Neural cell (in vitro differentiated cells): ENCODE measurements at regions not wholly inside any gene's neighbourhood (a gene's known extent, or its start where the extent isn't known, plus 50 kb on each side); places are given as distances from the start of the nearest gene placed in this dataset.

Source experiments
- H2AFZ ChIP-seq: fragments of 200-600, 300-800 bp; sonication (generic), shearing (Covaris generic); 2 replicates; pipeline ENCODE4 v1.6.0; 2014; ENCODE audit warnings: low read depth, mild to moderate bottlenecking, antibody characterized with exemption, low read length, moderate library complexity
- H3F3A ChIP-seq: fragments of 200-600 bp; shearing (Covaris generic); 2 replicates; pipeline ENCODE4 v1.6.1; 2016; ENCODE audit warnings: mild to moderate bottlenecking, moderate library complexity, mixed read lengths, antibody characterized with exemption, low read length; ENCODE audit not compliant: insufficient read depth, poor library complexity, severe bottlenecking
- H3K27ac ChIP-seq: fragments of 200-600, 300-800 bp; sonication (generic), shearing (Covaris generic); 2 replicates; pipeline ENCODE4 v1.5.1; 2014; ENCODE audit warnings: mild to moderate bottlenecking, low read length, moderate library complexity
- H3K27me3 ChIP-seq: fragments of 300-800, 200-600 bp; sonication (generic), shearing (Covaris generic); 2 replicates; pipeline ENCODE4 v1.6.0; 2014; ENCODE audit warnings: mild to moderate bottlenecking, low read depth, low read length, moderate library complexity; ENCODE audit not compliant: insufficient read depth
- H3K36me3 ChIP-seq: fragments of 300-800, 200-600 bp; sonication (generic), shearing (Covaris generic); 2 replicates; pipeline ENCODE4 v1.5.1; 2014; ENCODE audit warnings: mild to moderate bottlenecking, antibody characterized with exemption, low read length, moderate library complexity; ENCODE audit not compliant: insufficient read depth
- H3K4me2 ChIP-seq: fragments of 300-800, 200-600 bp; sonication (generic), shearing (Covaris generic); 2 replicates; pipeline ENCODE4 v1.6.0; 2014; ENCODE audit warnings: mild to moderate bottlenecking, low read length
- H3K4me3 ChIP-seq: fragments of 300-800, 200-600 bp; sonication (generic), shearing (Covaris generic); 2 replicates; pipeline ENCODE4 v1.5.1; 2014; ENCODE audit warnings: mild to moderate bottlenecking, low read length, moderate library complexity
- H3K79me2 ChIP-seq: fragments of 200-600 bp; shearing (Covaris generic); replicated peaks from 2 replicates; pipeline ENCODE4 v1.6.0; 2014; ENCODE audit warnings: mild to moderate bottlenecking, low read length, moderate library complexity; ENCODE audit not compliant: insufficient read depth
- H3K9ac ChIP-seq: fragments of 300-800, 200-600 bp; sonication (generic), shearing (Covaris generic); 2 replicates; pipeline ENCODE4 v1.6.1; 2016; ENCODE audit warnings: mild to moderate bottlenecking, low read length, mixed read lengths
- H3K9me2 ChIP-seq: fragments of 200-600 bp; shearing (Covaris generic); 2 replicates; pipeline ENCODE4 v1.6.1; 2016; ENCODE audit warnings: mild to moderate bottlenecking, low read length, mixed read lengths; ENCODE audit not compliant: insufficient read depth
- H3K9me3 ChIP-seq: fragments of 200-600, 300-800 bp; sonication (generic), shearing (Covaris generic); 2 replicates; pipeline ENCODE4 v1.6.1; 2016; ENCODE audit warnings: mild to moderate bottlenecking, mixed run types, low read length, moderate library complexity, mixed read lengths
- H4K20me1 ChIP-seq: fragments of 200-600 bp; shearing (Covaris generic); 2 replicates; pipeline ENCODE4 v1.6.1; 2016; ENCODE audit warnings: mild to moderate bottlenecking, mixed run types; ENCODE audit not compliant: insufficient read depth
- CTCF ChIP-seq: fragments of 450-650 bp; IDR thresholded peaks from 2 replicates; pipeline ENCODE4 v1.5.1; 2014; ENCODE audit warnings: antibody characterized with exemption, mild to moderate bottlenecking, moderate library complexity; ENCODE audit not compliant: poor library complexity, severe bottlenecking
- EP300 ChIP-seq: fragments of 450-650 bp; conservative IDR thresholded peaks from 2 replicates; pipeline ENCODE4 v1.6.1; 2014; ENCODE audit warnings: antibody characterized with exemption, mild to moderate bottlenecking, moderate library complexity; ENCODE audit not compliant: poor library complexity, severe bottlenecking
- EZH2 ChIP-seq: fragments of 200-600, 300-800 bp; shearing (Covaris generic), sonication (generic); IDR thresholded peaks from 2 replicates; pipeline ENCODE4 v1.6.1; 2014; ENCODE audit warnings: antibody characterized with exemption, low read length, borderline replicate concordance, mild to moderate bottlenecking; ENCODE audit not compliant: insufficient read depth, poor library complexity, severe bottlenecking
- MXI1 ChIP-seq: fragments of 450-650 bp; conservative IDR thresholded peaks from 2 replicates; pipeline ENCODE4 v1.6.1; 2014; ENCODE audit warnings: antibody characterized with exemption, mild to moderate bottlenecking; ENCODE audit not compliant: poor library complexity, severe bottlenecking
- POLR2AphosphoS5 ChIP-seq: IDR thresholded peaks from 2 replicates; pipeline ENCODE4 v1.6.1; 2012
- RAD21 ChIP-seq: fragments of 450-650 bp; conservative IDR thresholded peaks from 2 replicates; pipeline ENCODE4 v1.6.1; 2014; ENCODE audit warnings: antibody characterized with exemption, mild to moderate bottlenecking, moderate library complexity
- REST ChIP-seq: IDR thresholded peaks from 2 replicates; pipeline ENCODE4 v1.6.1; 2012; ENCODE audit warnings: borderline replicate concordance
- SMC3 ChIP-seq: fragments of 450-650 bp; conservative IDR thresholded peaks from 2 replicates; pipeline ENCODE4 v1.6.1; 2014; ENCODE audit warnings: antibody characterized with exemption, mild to moderate bottlenecking, moderate library complexity; ENCODE audit not compliant: poor library complexity
- TAF1 ChIP-seq: IDR thresholded peaks from 2 replicates; pipeline ENCODE4 v1.6.1; 2012; ENCODE audit warnings: low read depth

- Histone ChIP-seq H3K4me2 (no peak overlapping the region), H3K79me2 (no peaks in the 10 kb centered on the region), H3K27ac (no peak overlapping the region), H3K4me3 (no peak overlapping the region), H3K36me3 (no peaks in the 10 kb centered on the region), H3F3A (no peaks in the 10 kb centered on the region), H3K9me2 (no peaks in the 10 kb centered on the region), H3K27me3 (no peaks in the 10 kb centered on the region), H4K20me1 (no peaks in the 10 kb centered on the region), H2AFZ (no peak overlapping the region), H3K9me3 (no peaks in the 10 kb centered on the region), H3K9ac (no peak overlapping the region)
- TF ChIP-seq TAF1 (no peak), CTCF (no peak), EP300 (no peak), MXI1 (no peak), EZH2 (no peak), SMC3 (no peak), POLR2AphosphoS5 (no peak), RAD21 (no peak), REST (no peak)
Observed at GRCh38 chr7:106766551-106766950, 98.5 kb upstream of the PIK3CG start.

- no peaks in the 10 kb centered on the region for H4K20me1 ChIP-seq
- H3K9me3 ChIP-seq = no peaks in the 10 kb centered on the region
- H3K4me3 ChIP-seq = no peak overlapping the region
- no peaks in the 10 kb centered on the region for H3K9me2 ChIP-seq
- H3F3A ChIP-seq = no peaks in the 10 kb centered on the region
- no peaks in the 10 kb centered on the region for H3K36me3 ChIP-seq
- no peaks in the 10 kb centered on the region for H3K79me2 ChIP-seq
- TF ChIP-seq REST (no peak), POLR2AphosphoS5 (no peak), SMC3 (no peak), CTCF (no peak), EP300 (no peak), MXI1 (no peak), TAF1 (no peak), EZH2 (no peak), RAD21 (no peak)
- H3K27ac ChIP-seq = no peak overlapping the region
- H2AFZ ChIP-seq = no peak overlapping the region
- no peak overlapping the region for H3K4me2 ChIP-seq
- no peaks in the 10 kb centered on the region for H3K27me3 ChIP-seq
- no peak overlapping the region for H3K9ac ChIP-seq
Observed at GRCh38 chr7:106767078-106767477, 98.0 kb upstream of the PIK3CG start.
